SK-N-SH (cell line): ENCODE measurements at regions not wholly inside any gene's neighbourhood (a gene's known extent, or its start where the extent isn't known, plus 50 kb on each side); places are given as distances from the start of the nearest gene placed in this dataset.

Source experiments
- CTCF ChIA-PET: fragments of 300-600, 350-600 bp; formaldehyde crosslinking; extraction: SDS; loops from one replicate; lab custom pipeline; 2021; lab: Yijun Ruan, JAX
- POLR2A ChIA-PET: fragments of 350-600 bp; sonication (Branson Sonifier 250); formaldehyde crosslinking; extraction: SDS; loops from one replicate; lab custom pipeline; 2020; ENCODE audit warnings: antibody characterized with exemption, inconsistent platforms; lab: Yijun Ruan, JAX
- DNase-seq: peaks from one replicate; pipeline ENCODE4 v3.0.0; 2012
- H2AFZ ChIP-seq: fragments of 200-600 bp; sonication (generic); 2 replicates; pipeline ENCODE4 v1.8.1; 2016; ENCODE audit warnings: antibody characterized with exemption, mild to moderate bottlenecking, low read depth
- H3F3A ChIP-seq: fragments of 200-600 bp; sonication (generic); replicated peaks from 2 replicates; pipeline ENCODE3; 2016; ENCODE audit warnings: antibody characterized with exemption, mild to moderate bottlenecking; ENCODE audit not compliant: insufficient read depth
- H3K27ac ChIP-seq, 2 experiments: fragments of 200-500 bp in 1 of 2; fragments of 200-600 bp in 1 of 2; sonication (Bioruptor generic) in 1 of 2; sonication (generic), shearing (Covaris generic) in 1 of 2; 2 replicates each; pipeline versions ENCODE4 v1.5.1 to v1.6.1; 2014 to 2016; ENCODE audit warnings: low read depth in 2 of 2, inconsistent platforms in 1 of 2, low read length in 1 of 2, mild to moderate bottlenecking in 1 of 2, mixed read lengths in 1 of 2
- H3K27me3 ChIP-seq: fragments of 200-600 bp; sonication (generic), shearing (Covaris generic); 2 replicates; pipeline ENCODE4 v1.6.1; 2016; ENCODE audit warnings: mixed run types; ENCODE audit not compliant: insufficient read depth
- H3K36me3 ChIP-seq, 2 experiments: fragments of 200-500 bp in 1 of 2; fragments of 200-600 bp in 1 of 2; sonication (Bioruptor generic) in 1 of 2; sonication (generic) in 1 of 2; replicated peaks in 1 of 2; 2 replicates each; pipeline versions ENCODE3 to v1.5.1; 2014 to 2016; ENCODE audit warnings: low read length in 1 of 2, mild to moderate bottlenecking in 1 of 2; ENCODE audit not compliant: insufficient read depth in 2 of 2, control insufficient read depth in 1 of 2
- H3K4me1 ChIP-seq, 2 experiments: fragments of 200-500 bp in 1 of 2; fragments of 200-600 bp in 1 of 2; sonication (Bioruptor generic) in 1 of 2; sonication (generic), shearing (Covaris generic) in 1 of 2; 2 replicates each; pipeline versions ENCODE4 v1.5.1 to v1.6.1; 2014 to 2016; ENCODE audit warnings: low read depth in 1 of 2, low read length in 1 of 2, mixed run types in 1 of 2; ENCODE audit not compliant: insufficient read depth in 2 of 2, control insufficient read depth in 1 of 2
- H3K4me2 ChIP-seq: fragments of 200-600 bp; sonication (generic), shearing (Covaris generic); 2 replicates; pipeline ENCODE4 v1.6.1; 2017; ENCODE audit warnings: mixed run types
- H3K4me3 ChIP-seq, 2 experiments: fragments of 200-500 bp in 1 of 2; fragments of 200-600 bp in 1 of 2; sonication (Bioruptor generic) in 1 of 2; sonication (generic), shearing (Covaris generic) in 1 of 2; 2 replicates each; pipeline versions ENCODE4 v1.5.1 to v1.8.1; 2014 to 2016; ENCODE audit warnings: low read depth in 2 of 2, inconsistent platforms in 1 of 2, low read length in 1 of 2, mild to moderate bottlenecking in 1 of 2, mixed read lengths in 1 of 2, moderate library complexity in 1 of 2
- H3K79me2 ChIP-seq: fragments of 200-600 bp; sonication (generic); 2 replicates; pipeline ENCODE4 v1.8.1; 2017; ENCODE audit warnings: mild to moderate bottlenecking; ENCODE audit not compliant: insufficient read depth
- H3K9ac ChIP-seq: fragments of 200-600 bp; sonication (generic); 2 replicates; pipeline ENCODE4 v1.6.1; 2017; ENCODE audit warnings: mixed run types
- H3K9me2 ChIP-seq: fragments of 200-600 bp; sonication (generic); 2 replicates; pipeline ENCODE4 v1.6.1; 2017; ENCODE audit warnings: mixed run types
- H3K9me3 ChIP-seq: fragments of 200-600 bp; sonication (generic); 2 replicates; pipeline ENCODE4 v1.6.1; 2017; ENCODE audit warnings: mixed run types, mild to moderate bottlenecking, moderate library complexity
- H4K20me1 ChIP-seq: fragments of 200-600 bp; sonication (generic); 2 replicates; pipeline ENCODE4 v1.6.1; 2017; ENCODE audit warnings: mild to moderate bottlenecking, mixed run types; ENCODE audit not compliant: insufficient read depth
- EZH2phosphoT487 ChIP-seq: fragments of 200-600 bp; sonication (generic); IDR thresholded peaks from 2 replicates; pipeline ENCODE4 v1.6.1; 2017; ENCODE audit warnings: low read depth, mixed run types, mild to moderate bottlenecking, antibody characterized with exemption, moderate library complexity, borderline replicate concordance
- FOXJ3 ChIP-seq: sonication (generic); formaldehyde crosslinking; IDR thresholded peaks from 2 replicates; pipeline ENCODE4 v1.5.1; 2020; ENCODE audit warnings: mild to moderate bottlenecking, missing genetic modification reagents
- FOXM1 ChIP-seq: IDR thresholded peaks from 2 replicates; pipeline ENCODE4 v1.4.0; 2012; ENCODE audit warnings: low read depth, mild to moderate bottlenecking
- JUND ChIP-seq: IDR thresholded peaks from 2 replicates; pipeline ENCODE4 v1.4.0; 2012
- MXI1 ChIP-seq: IDR thresholded peaks from 2 replicates; pipeline ENCODE4 v1.6.1; 2012; ENCODE audit warnings: mild to moderate bottlenecking, low read depth, low read length, improper control_type of control experiment
- NRF1 ChIP-seq: IDR thresholded peaks from 2 replicates; pipeline ENCODE4 v1.6.1; 2012; ENCODE audit warnings: low read depth, mild to moderate bottlenecking, low read length
- POLR2AphosphoS5 ChIP-seq: IDR thresholded peaks from 2 replicates; pipeline ENCODE4 v1.6.1; 2012; ENCODE audit warnings: low read depth, low read length
- RXRA ChIP-seq: IDR thresholded peaks from 2 replicates; pipeline ENCODE4 v1.4.0; 2012; ENCODE audit warnings: low read depth, mild to moderate bottlenecking, borderline replicate concordance
- TAF1 ChIP-seq: IDR thresholded peaks from 2 replicates; pipeline ENCODE4 v1.6.1; 2012; ENCODE audit warnings: low read depth, mild to moderate bottlenecking, low read length, moderate library complexity, borderline replicate concordance
- WGBS: methylation state at CpG from one replicate; pipeline ENCODE4 v1.1.6; 2017; ENCODE audit warnings: low lambda C conversion rate; 5-methylcytosine and 5-hydroxymethylcytosine counted together
- TF ChIP-seq, protein P1 (sequence below): fragments of 150-350 bp; IDR thresholded peaks from 2 replicates; pipeline ENCODE4 v1.6.1; 2016; ENCODE audit warnings: mild to moderate bottlenecking, low read depth, low read length
- TF ChIP-seq, protein P2 (sequence below): IDR thresholded peaks from 2 replicates; pipeline ENCODE4 v1.4.0; 2012; ENCODE audit warnings: low read depth, borderline replicate concordance
- TF ChIP-seq, protein P3 (sequence below): fragments of 150-350 bp; IDR thresholded peaks from 2 replicates; pipeline ENCODE4 v1.6.1; 2017; ENCODE audit warnings: antibody characterized with exemption, low read length, low read depth, borderline replicate concordance
- TF ChIP-seq, protein P4 (sequence below): IDR thresholded peaks from 2 replicates; pipeline ENCODE4 v1.4.0; 2012; ENCODE audit warnings: low read depth
- TF ChIP-seq, protein P5 (sequence below): IDR thresholded peaks from 2 replicates; pipeline ENCODE4; 2012
- TF ChIP-seq, protein P6 (sequence below): IDR thresholded peaks from 2 replicates; pipeline ENCODE4 v1.6.1; 2012; ENCODE audit warnings: mild to moderate bottlenecking, low read depth, low read length, moderate library complexity

DNA sequence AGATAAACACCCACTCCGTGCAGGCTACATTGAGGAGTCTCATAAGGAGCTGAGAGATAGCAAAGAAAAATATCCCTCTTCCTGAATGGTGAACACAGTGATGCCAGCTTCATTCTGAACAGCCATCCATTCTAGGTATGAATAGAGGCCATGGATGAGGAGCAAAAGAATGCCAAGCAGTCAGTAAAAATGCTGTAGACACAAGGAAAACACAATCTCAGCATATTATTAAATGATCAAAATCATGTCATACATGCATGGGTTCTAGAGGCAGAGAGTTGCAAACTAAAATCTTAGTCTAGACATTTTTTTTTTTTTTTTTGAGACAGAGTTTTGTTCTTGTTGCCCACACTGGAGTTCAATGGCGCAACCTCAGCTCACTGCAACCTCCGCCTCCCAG lies 313.0 kb downstream of the SOX9 start (continued):
- TF ChIP-seq RXRA (no peak), JUND (no peak)
- TF ChIP-seq, protein P1, sequence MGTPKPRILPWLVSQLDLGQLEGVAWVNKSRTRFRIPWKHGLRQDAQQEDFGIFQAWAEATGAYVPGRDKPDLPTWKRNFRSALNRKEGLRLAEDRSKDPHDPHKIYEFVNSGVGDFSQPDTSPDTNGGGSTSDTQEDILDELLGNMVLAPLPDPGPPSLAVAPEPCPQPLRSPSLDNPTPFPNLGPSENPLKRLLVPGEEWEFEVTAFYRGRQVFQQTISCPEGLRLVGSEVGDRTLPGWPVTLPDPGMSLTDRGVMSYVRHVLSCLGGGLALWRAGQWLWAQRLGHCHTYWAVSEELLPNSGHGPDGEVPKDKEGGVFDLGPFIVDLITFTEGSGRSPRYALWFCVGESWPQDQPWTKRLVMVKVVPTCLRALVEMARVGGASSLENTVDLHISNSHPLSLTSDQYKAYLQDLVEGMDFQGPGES, result no peak
- TF ChIP-seq, all 33 proteins: peak for 0

DNA sequence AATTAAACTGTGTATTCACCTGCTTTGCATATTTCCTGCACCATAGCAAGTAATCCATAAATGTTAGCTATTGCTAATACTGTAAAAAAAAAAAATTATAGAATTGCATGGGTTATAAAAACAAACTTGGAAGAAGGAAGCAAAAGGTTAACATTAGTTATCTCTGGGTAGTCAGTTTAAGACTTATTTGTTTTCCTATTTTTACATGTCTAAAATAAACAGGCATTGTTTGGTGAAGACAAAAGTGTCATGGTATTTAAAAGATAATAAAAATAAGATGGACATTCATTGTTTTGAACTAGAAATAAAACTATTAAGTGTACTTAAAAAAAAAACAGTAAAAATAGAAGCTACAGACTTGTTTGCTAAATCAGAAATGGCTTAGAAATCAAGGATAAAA lies 313.8 kb downstream of the SOX9 start:
- Histone ChIP-seq H3K9me3 (no peaks in the 10 kb centered on the region), H3K27ac (no peak overlapping the region), H4K20me1 (no peaks in the 10 kb centered on the region), H3K9me2 (no peaks in the 10 kb centered on the region), H3K4me1 (peaks cover 8 to 18% of the 10 kb centered on the region in 2 experiments; a peak in 2 of 4 replicates), H3K79me2 (peaks cover 19% of the 10 kb centered on the region; the same call in 1 of the 2 replicates), H3K9ac (no peak overlapping the region), H3K4me3 (no peak overlapping the region), H3K27me3 (no peaks in the 10 kb centered on the region), H3K4me2 (no peak overlapping the region), H2AFZ (no peak overlapping the region), H3F3A (no peaks in the 10 kb centered on the region), H3K36me3 (no peaks in the 10 kb centered on the region)
- no peak for DNase-seq
- no peak for TF ChIP-seq FOXJ3 (CRISPR knock-in tag)
- TF ChIP-seq, protein P2, sequence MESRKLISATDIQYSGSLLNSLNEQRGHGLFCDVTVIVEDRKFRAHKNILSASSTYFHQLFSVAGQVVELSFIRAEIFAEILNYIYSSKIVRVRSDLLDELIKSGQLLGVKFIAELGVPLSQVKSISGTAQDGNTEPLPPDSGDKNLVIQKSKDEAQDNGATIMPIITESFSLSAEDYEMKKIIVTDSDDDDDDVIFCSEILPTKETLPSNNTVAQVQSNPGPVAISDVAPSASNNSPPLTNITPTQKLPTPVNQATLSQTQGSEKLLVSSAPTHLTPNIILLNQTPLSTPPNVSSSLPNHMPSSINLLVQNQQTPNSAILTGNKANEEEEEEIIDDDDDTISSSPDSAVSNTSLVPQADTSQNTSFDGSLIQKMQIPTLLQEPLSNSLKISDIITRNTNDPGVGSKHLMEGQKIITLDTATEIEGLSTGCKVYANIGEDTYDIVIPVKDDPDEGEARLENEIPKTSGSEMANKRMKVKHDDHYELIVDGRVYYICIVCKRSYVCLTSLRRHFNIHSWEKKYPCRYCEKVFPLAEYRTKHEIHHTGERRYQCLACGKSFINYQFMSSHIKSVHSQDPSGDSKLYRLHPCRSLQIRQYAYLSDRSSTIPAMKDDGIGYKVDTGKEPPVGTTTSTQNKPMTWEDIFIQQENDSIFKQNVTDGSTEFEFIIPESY, result no peak
- TF ChIP-seq, protein P3, sequence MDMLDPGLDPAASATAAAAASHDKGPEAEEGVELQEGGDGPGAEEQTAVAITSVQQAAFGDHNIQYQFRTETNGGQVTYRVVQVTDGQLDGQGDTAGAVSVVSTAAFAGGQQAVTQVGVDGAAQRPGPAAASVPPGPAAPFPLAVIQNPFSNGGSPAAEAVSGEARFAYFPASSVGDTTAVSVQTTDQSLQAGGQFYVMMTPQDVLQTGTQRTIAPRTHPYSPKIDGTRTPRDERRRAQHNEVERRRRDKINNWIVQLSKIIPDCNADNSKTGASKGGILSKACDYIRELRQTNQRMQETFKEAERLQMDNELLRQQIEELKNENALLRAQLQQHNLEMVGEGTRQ, result no peak
- POLR2A ChIA-PET, result no interaction called here
- CTCF ChIA-PET, result interaction anchor here (0.8 to 4.0 kb wide), 5 partner anchors 18 to 313 kb away, joined by 3 to 18 read pairs (median 3); partner anchors contain the start of gene SOX9

DNA sequence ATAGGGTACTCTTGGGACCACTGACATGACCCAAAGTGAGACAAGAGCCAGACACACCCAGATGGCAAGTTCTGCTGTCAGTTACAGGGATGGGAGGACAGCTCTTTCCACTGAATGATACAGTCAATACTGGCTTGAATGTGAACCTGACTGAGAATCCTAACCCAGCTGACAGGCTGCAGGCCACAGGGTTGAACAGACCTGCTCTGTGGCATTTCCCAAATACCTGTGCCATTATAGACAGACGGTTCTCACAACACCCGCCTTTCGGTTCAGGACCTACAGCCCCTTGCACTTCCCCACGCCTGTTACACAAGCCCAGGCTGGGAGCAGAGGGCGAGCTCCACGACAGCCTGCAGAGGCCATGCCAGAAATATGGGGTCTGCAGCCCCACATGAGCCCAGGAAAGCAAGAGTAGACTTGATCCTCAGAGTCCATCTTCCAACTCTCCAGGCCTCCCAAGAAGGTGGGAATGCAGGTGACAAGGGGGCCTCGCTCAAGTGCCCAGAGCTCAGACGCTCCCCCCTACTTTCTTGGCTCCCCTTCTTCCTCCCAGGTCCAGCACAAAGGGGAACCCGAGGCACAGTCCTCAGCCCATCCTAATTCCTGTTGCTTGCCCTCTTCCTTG lies 314.3 kb downstream of the SOX9 start:
- ChIA-PET POLR2A (no interaction called here), CTCF (interaction anchor here (0.8 to 1.6 kb wide), 4 partner anchors 17 to 314 kb away, joined by 3 read pairs; partner anchors contain the start of gene SOX9)
- no peaks in the 10 kb centered on the region for H4K20me1 ChIP-seq
- 87% methylated on average over 9 of the region's 9 CpGs for WGBS
- H3K4me1 ChIP-seq, result peaks cover 8 to 18% of the 10 kb centered on the region in 2 experiments; a peak in 2 of 4 replicates
- H2AFZ ChIP-seq, result no peak overlapping the region
- no peak for DNase-seq
- no peak overlapping the region for H3K9ac ChIP-seq
- no peaks in the 10 kb centered on the region for H3K27me3 ChIP-seq
- H3K79me2 ChIP-seq, result peaks cover 19% of the 10 kb centered on the region
- H3K9me3 ChIP-seq, result no peaks in the 10 kb centered on the region
- no peak overlapping the region for H3K4me3 ChIP-seq
- H3K4me2 ChIP-seq, result no peak overlapping the region
- no peaks in the 10 kb centered on the region for H3K9me2 ChIP-seq
- no peak overlapping the region for H3K27ac ChIP-seq
- no peaks in the 10 kb centered on the region for H3F3A ChIP-seq
- H3K36me3 ChIP-seq, result no peaks in the 10 kb centered on the region
- TF ChIP-seq, protein P4, sequence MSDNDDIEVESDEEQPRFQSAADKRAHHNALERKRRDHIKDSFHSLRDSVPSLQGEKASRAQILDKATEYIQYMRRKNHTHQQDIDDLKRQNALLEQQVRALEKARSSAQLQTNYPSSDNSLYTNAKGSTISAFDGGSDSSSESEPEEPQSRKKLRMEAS, result no peak
- TF ChIP-seq NRF1 (no peak), POLR2AphosphoS5 (no peak), MXI1 (no peak), FOXM1 (no peak), TAF1 (no peak), EZH2phosphoT487 (no peak)
- TF ChIP-seq, protein P5, sequence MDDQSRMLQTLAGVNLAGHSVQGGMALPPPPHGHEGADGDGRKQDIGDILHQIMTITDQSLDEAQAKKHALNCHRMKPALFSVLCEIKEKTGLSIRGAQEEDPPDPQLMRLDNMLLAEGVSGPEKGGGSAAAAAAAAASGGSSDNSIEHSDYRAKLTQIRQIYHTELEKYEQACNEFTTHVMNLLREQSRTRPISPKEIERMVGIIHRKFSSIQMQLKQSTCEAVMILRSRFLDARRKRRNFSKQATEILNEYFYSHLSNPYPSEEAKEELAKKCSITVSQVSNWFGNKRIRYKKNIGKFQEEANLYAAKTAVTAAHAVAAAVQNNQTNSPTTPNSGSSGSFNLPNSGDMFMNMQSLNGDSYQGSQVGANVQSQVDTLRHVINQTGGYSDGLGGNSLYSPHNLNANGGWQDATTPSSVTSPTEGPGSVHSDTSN, result no peak
- TF ChIP-seq, protein P6, sequence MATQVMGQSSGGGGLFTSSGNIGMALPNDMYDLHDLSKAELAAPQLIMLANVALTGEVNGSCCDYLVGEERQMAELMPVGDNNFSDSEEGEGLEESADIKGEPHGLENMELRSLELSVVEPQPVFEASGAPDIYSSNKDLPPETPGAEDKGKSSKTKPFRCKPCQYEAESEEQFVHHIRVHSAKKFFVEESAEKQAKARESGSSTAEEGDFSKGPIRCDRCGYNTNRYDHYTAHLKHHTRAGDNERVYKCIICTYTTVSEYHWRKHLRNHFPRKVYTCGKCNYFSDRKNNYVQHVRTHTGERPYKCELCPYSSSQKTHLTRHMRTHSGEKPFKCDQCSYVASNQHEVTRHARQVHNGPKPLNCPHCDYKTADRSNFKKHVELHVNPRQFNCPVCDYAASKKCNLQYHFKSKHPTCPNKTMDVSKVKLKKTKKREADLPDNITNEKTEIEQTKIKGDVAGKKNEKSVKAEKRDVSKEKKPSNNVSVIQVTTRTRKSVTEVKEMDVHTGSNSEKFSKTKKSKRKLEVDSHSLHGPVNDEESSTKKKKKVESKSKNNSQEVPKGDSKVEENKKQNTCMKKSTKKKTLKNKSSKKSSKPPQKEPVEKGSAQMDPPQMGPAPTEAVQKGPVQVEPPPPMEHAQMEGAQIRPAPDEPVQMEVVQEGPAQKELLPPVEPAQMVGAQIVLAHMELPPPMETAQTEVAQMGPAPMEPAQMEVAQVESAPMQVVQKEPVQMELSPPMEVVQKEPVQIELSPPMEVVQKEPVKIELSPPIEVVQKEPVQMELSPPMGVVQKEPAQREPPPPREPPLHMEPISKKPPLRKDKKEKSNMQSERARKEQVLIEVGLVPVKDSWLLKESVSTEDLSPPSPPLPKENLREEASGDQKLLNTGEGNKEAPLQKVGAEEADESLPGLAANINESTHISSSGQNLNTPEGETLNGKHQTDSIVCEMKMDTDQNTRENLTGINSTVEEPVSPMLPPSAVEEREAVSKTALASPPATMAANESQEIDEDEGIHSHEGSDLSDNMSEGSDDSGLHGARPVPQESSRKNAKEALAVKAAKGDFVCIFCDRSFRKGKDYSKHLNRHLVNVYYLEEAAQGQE, result no peak
